ENCODE measurements at regions not wholly inside any gene's neighbourhood (a gene's known extent, or its start where the extent isn't known, plus 50 kb on each side); places are given as distances from the start of the nearest gene placed in this dataset.

DNA sequence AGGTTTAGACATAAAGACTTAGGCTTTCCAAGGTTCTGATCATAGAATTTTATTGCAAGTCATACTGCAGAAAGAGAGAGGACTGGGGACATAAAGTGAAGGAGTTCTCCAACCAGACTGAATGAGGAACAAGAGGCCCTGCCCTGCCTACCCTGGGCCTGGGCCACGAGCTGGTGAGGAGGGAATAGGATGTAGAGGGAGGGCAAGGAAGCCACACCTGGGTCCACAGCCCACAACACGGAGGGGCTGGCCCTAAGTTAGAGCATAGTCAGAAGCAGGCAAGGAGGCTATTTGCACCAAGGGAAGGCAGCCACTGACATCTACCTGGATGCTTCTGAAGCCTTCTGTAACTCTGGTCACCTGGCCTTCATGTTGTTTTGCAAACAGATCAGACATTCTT is 82.2 kb upstream of the CXCL12 start:
- TF ChIP-seq CTCF (IDR thresholded peaks at IDR 0.05): no peak
- TF ChIP-seq EP300 (IDR thresholded peaks at IDR 0.05): no peak
- no peak for TF ChIP-seq POLR2A (IDR thresholded peaks at IDR 0.05)
- no peak for TF ChIP-seq POLR2AphosphoS5 (IDR thresholded peaks at IDR 0.05)
